HL-60/S4 treated with phorbol 12-myristate 13-acetate at 8.2 ng/mL for 4 days and 3 days (cell line): ENCODE measurements at regions not wholly inside any gene's neighbourhood (a gene's known extent, or its start where the extent isn't known, plus 50 kb on each side); places are given as distances from the start of the nearest gene placed in this dataset.
"Not testable (repeated sequence)": the region's sequence is repeated elsewhere in the genome, so short reads cannot be mapped to it uniquely, and the experiment has no call there.

Experiments
- in situ Hi-C: fragments of 300-500 bp; cut with MboI; formaldehyde crosslinking; loops from 2 replicates; pipeline ENCODE4 v1.15.0; 2022; ENCODE audit warnings: low sequenced_read_pairs

DNA sequence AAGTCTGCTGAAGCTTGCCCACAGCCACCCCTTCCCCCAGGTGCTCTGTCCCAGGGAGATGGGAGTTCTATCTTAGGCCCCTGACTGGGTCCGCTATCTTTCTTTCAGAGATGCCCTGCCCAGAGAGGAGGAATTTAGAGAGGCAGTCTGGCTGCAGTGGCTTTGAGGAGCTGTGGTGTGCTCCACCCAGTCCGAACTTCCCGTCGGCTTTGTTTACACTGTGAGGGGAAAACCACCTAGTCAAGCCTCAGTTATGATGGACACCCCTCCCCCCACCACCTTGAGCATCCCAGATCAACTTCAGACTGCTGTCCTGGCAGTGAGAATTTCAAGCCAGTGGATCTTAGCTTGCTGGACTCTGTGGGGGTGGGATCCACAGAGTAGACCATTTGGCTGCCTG is 118.3 kb upstream of the ZEB2 start:
- in situ Hi-C loops, result not testable (repeated sequence)

GRCh38 chr2:144636860-144637259 is 116.9 kb upstream of the ZEB2 start:
- in situ Hi-C loops, result not testable (repeated sequence)

GRCh38 chr2:144632809-144633208 is 112.9 kb upstream of the ZEB2 start:
- in situ Hi-C loops, result no loop called here

DNA sequence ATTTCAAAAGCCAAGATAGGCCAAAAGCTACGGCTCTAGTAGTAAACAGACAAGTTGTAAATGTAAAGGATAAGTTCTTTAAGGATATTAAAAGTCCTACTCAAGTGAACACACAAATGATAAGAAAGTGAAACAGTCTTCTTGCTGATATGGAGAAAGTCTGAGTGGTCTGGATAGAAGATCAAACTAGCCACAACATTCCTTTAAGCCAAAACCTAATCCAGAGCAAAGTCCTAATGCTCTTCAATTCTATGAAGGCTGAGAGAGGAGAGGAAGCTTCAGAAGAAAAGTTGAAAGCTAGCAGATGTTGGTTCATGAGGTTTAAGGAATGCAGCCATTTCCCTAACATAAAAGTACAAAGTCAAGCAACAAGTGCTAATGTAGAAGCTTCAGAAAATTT is 111.7 kb upstream of the ZEB2 start:
- in situ Hi-C loops, result no loop called here

GRCh38 chr2:144630459-144631215 is 110.7 kb upstream of the ZEB2 start:
- in situ Hi-C loops, result no loop called here

- in situ Hi-C loops, result no loop called here
These were observed 110.0 kb upstream of the ZEB2 start for GRCh38 chr2:144629935-144630334.

DNA sequence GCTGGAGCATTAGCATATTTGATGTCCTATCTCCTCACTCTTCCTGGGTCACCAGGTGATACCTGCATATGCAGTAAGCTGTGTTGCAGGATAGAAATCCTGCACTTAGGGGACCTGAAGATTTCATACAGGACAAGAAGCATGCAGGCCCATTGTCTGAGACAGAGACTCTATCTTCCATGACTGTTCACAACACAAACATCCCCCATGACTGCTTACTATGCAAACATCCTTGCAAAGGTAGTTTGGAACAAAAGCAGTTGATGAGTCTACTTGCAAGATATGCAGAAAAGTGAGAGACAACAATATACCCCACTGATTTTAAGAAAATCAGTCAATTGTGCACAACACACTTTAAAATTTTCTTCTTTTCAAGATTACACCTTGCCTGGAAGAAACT is 108.6 kb upstream of the ZEB2 start:
- in situ Hi-C loops, result no loop called here

DNA sequence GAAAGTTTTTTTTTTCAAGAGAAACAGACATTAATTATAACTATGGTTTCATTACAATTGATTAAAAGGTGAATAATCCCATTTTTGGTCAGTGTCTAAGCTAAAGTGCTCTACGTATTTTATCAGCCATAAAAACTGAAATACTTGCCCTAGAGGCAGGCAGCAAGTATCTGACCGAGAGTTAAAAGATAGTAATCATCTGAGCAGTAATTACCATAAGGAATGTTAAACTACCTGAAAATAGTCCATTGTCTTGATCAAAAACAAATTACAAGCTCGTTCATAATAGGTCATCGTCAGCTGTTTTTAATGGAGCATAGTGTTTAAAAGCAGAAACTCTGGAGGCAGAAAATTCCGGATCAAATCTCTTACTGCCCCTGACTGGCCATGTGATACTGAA is 105.7 kb upstream of the ZEB2 start:
- in situ Hi-C loops, result no loop called here

DNA sequence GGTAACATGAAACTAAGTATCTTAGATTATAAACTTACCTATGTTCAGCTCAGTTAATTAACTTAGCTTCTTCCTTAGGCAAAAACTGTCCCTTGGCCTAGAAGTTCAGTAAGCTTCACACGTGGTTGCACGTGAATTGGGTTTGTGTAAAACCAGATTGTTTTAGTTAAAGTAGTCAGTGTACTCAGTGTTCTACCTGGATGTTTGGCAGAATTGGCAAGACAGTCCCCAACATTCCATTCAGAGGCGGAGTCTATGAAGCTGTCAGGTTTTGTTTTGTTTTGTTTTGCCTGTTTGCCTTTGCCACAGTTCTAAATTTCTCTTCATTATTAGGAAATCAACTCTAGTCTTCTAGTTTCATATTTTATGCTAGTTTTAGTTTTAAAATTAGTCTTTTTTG is 105.3 kb upstream of the ZEB2 start:
- in situ Hi-C loops, result no loop called here

DNA sequence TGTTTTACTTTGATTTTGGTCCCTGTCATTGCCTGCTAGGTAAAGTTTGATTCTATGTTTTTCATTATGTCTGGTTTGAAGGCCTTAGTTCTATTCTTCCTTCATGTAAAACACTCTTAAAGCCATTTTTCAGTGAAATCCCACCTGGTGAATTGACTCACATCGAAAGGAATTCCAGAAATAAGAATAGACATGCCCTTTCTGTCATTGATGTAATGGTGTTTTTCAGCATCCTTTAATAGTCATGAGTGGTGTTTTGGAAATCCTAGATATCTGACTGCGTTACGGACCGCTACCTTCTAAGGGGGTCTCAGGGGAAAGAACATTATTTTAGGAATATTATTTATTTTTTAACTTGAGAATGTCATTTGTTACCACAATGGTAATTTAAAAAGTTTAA is 104.5 kb upstream of the ZEB2 start:
- in situ Hi-C loops, result no loop called here

DNA sequence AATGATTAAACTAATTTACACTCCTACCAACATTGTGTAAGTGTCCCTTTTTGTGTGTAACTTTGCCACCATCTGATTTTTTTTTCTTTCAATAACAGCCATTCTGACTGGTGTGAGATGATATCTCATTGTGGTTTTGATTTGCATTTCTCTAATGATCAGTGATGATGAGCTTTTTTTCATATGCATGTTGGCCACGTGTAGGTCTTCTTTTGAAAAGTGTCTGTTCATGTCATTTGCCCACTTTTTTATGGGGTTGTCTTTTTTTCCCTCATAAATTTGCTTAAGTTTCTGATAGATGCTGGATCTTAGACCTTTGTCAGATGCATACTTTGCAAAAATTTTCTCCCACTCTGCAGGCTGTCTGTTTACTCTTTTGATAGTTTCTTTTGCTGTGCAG is 102.5 kb upstream of the ZEB2 start:
- in situ Hi-C loops, result not testable (repeated sequence)

DNA sequence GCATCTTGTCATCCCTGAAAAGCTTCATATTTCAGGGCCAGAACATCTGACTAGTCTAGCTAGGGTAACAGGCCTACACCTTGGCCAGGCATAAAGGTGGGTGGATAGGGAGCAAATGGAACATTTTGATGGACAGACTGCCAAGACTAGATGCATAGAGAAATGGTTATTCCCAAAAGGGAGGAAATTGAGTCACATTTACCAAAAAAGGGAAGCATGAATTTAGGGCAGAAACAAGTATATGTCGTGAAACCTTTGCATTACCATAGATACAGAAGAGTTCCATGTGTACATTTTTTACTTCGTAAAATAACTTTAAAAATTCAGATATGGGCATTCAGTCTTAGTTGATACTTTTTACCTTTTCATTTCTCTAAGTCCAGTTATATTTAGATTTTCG is 101.3 kb upstream of the ZEB2 start:
- in situ Hi-C loops, result no loop called here

- in situ Hi-C loops, result no loop called here
These were observed 99.8 kb upstream of the ZEB2 start for GRCh38 chr2:144619760-144620159.

DNA sequence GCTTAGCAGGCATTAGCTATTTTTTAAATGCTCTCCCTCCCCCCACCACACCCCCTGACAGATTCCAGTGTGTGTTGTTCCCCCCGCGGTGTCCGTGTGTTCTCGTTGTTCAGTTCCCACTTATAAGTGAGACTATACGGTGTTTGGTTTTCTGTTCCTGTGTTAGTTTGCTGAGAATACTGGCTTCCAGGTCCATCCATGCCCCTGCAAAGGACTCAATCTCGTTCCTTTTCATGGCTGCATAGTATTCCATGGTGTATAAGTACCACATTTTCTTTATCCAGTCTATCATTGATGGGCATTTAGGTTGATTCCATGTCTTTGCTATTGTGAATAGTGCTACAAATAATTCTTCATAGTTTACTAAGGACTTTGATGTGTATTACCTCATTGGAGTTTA is 97.3 kb upstream of the ZEB2 start:
- in situ Hi-C loops, result not testable (repeated sequence)

- in situ Hi-C loops, result no loop called here
These were observed 96.1 kb upstream of the ZEB2 start for GRCh38 chr2:144615866-144616565.

- in situ Hi-C loops, result no loop called here
These were observed 88.1 kb upstream of the ZEB2 start for GRCh38 chr2:144607891-144608521.

- in situ Hi-C loops, result no loop called here
These were observed 87.2 kb upstream of the ZEB2 start for GRCh38 chr2:144607099-144607498.

GRCh38 chr2:144606466-144607095 is 86.7 kb upstream of the ZEB2 start:
- in situ Hi-C loops, result no loop called here

- in situ Hi-C loops, result no loop called here
These were observed 85.4 kb upstream of the ZEB2 start for GRCh38 chr2:144605231-144605840.

- in situ Hi-C loops, result no loop called here
These were observed 83.4 kb upstream of the ZEB2 start for GRCh38 chr2:144603334-144603733.

DNA sequence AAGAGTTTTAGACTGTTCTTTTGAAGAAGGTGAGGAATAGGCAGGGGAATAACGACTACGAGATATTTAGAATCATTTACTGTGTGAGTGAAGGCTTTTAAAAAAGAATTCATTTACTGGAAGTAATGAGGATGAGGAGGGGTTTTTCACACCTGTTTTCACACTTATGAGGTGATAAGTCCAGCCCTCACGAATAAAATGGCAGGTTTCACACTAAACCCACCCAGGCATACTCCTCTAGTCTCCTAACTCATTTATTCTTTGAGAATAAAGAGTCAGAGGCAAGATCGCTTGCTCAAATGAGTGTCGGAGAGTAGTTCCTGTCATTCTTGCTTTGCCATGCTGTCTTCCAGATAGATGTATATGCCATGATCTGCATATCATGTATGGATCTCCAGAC is 79.0 kb upstream of the ZEB2 start:
- in situ Hi-C loops, result no loop called here
